Activated naive CD4-positive, alpha-beta T cell treated with anti-CD3 and anti-CD28 coated beads for 36 hours (primary cell): ENCODE measurements at regions not wholly inside any gene's neighbourhood (a gene's known extent, or its start where the extent isn't known, plus 50 kb on each side); places are given as distances from the start of the nearest gene placed in this dataset.
"Not testable (repeated sequence)": the region's sequence is repeated elsewhere in the genome, so short reads cannot be mapped to it uniquely, and the experiment has no call there.

Source experiments
- CTCF ChIA-PET: fragments of 350-600 bp; sonication (Branson Sonifier 250); formaldehyde crosslinking; loops from one replicate; lab custom pipeline; 2021; ENCODE audit warnings: antibody characterized with exemption; lab: Charles Lee
- DNase-seq: peaks from one replicate; pipeline ENCODE4 v3.0.0-alpha.2; 2020
- H3K27ac Mint-ChIP-seq: one replicate; pipeline ENCODE4 v1.8.0; 2021; ENCODE audit warnings: mild to moderate bottlenecking, mixed read lengths
- H3K27me3 Mint-ChIP-seq: one replicate; pipeline ENCODE4 v1.8.0; 2021; ENCODE audit warnings: low read depth, mixed read lengths
- H3K36me3 Mint-ChIP-seq: one replicate; pipeline ENCODE4 v1.8.0; 2021; ENCODE audit warnings: low read depth, mixed read lengths
- H3K4me1 Mint-ChIP-seq: one replicate; pipeline ENCODE4 v1.8.0; 2021; ENCODE audit warnings: low read depth, mixed read lengths
- H3K4me3 Mint-ChIP-seq: one replicate; pipeline ENCODE4 v1.8.0; 2021; ENCODE audit warnings: mild to moderate bottlenecking, moderate library complexity, mixed read lengths
- H3K9me3 Mint-ChIP-seq: one replicate; pipeline ENCODE4 v1.8.0; 2021; ENCODE audit warnings: mixed read lengths
- intact Hi-C: fragments of 100-400 bp; cut with micrococcal nuclease; formaldehyde crosslinking; loops from one replicate; pipeline ENCODE4 v1.15.1; 2023

DNA sequence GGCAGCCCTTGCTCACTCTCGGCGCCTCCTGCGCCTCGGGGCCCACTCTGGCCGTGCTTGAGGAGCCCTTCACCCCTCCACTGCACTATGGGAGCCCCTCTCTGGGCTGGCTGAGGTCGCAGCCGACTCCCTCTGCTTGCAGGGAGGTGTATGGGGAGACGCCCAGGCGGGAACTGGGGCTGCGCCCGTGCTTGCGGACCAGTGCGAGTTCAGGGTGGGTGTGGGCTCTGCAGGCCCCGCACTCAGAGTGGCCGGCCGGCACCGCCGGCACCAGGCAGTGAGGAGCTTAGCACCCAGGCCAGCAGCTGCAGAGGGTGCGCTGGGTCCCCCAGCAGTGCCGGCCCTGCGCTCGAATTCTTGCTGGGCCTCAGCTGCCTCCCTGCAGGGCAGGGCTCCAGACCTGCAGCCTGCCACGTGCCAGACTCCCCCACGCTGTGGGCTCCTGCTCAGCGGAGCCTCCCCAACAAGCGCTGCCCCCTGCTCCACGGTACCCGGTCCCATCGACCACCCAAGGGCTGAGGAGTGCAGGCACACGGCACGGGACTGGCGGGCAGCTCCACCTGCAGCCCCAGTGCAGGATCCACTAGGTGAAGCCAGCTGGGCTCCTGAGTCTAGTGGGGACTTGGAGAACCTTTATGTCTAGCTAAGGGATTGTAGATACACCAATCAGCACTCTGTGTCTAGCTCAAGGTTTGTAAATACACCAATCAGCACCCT lies 54.0 kb upstream of the WWC2 start:
- CTCF ChIA-PET, H3K27ac Mint-ChIP-seq, intact Hi-C loops, H3K4me1 Mint-ChIP-seq, H3K36me3 Mint-ChIP-seq, H3K9me3 Mint-ChIP-seq, H3K4me3 Mint-ChIP-seq, DNase-seq: not testable (repeated sequence)
- H3K27me3 Mint-ChIP-seq = peaks cover 17% of the 10 kb centered on the region

DNA sequence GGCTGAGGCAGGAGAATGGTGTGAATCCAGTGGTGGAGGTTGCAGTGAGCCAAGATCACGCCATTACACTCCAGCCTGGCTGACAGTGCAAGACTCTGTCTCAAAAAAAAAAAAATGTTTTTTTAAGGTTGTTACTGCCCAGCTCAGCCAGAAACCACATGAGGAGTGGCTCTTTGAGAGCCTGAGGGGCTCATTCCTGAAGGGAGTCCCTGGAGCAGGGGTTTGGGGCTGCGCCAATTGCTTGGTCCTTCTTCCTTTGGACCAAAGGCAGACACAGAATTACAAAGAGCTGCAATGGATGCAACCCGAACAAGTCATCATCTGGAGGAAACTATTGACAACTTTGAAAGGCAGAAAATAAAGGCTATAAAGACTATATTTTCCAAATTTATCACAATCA lies 60.6 kb upstream of the WWC2 start:
- CTCF ChIA-PET = no interaction called here

DNA sequence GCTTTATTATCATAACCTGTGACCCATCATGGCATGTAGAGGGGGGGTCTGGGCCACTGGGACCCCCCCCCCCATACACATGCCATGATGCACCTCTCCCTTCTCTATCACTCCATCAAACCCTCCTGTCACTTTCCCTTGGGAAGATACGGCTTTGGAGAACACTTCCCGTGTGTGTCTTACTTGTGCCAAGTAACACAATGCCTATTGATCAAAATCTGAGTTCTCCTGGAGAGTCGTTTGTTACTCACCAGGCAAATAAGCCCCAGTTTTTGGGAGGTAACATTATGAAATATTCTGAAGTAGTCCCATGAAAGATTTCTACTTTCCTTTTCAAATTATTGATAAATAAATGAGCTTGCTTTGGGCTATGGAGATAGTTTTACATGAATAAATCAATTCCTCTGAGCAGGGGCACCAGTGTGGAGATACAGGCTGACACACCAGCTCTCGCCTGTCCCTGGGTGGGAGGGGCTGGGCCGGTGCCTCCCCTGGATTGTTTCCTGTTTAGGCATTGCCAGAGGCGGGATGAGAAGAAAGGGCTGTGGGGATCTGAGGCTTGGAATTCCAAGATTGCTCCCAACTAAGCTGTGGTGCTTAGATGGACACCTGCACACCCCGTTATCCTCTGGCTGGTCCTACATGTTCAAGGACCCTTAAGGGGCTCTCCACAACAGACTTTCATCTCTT lies 63.2 kb upstream of the WWC2 start:
- Mint-ChIP-seq H3K4me1 (no peaks in the 10 kb centered on the region), H3K9me3 (no peaks in the 10 kb centered on the region), H3K27me3 (peaks cover 10% of the 10 kb centered on the region), H3K27ac (no peak overlapping the region), H3K36me3 (no peaks in the 10 kb centered on the region), H3K4me3 (no peak overlapping the region)
- no peak for DNase-seq
- intact Hi-C loops = no loop called here
- CTCF ChIA-PET = no interaction called here

More for the DNA sequence above, 60.6 kb upstream of the WWC2 start:
- Mint-ChIP-seq H3K36me3 (no peaks in the 10 kb centered on the region), H3K4me3 (no peak overlapping the region), H3K4me1 (no peaks in the 10 kb centered on the region), H3K27me3 (peaks cover 10% of the 10 kb centered on the region), H3K9me3 (peaks cover 2% of the 10 kb centered on the region), H3K27ac (no peak overlapping the region)
- no peak for DNase-seq
- intact Hi-C loops = no loop called here

DNA sequence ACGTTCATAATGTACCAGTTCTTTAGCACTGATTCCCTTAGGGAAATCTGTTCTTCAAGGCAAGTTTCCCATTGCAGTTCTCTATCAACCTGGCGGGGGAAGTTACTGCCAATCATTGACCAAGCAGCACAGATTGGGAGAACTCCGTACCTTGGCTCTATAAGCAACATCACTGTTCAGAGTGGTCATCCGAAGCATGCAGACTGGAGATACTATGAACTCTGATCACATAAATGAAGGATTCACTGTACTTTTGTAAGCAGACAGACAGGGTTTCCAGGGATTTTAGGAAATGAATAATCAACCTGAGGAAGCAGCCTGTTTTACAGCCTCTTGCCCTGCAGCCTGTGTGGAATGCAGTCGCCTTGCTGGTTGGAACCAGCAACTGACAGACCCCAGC lies 63.8 kb upstream of the WWC2 start:
- H3K4me3 Mint-ChIP-seq = no peak overlapping the region
- H3K36me3 Mint-ChIP-seq = no peaks in the 10 kb centered on the region
- peaks cover 10% of the 10 kb centered on the region for H3K27me3 Mint-ChIP-seq
- no peak overlapping the region for H3K27ac Mint-ChIP-seq
- H3K9me3 Mint-ChIP-seq = no peaks in the 10 kb centered on the region
- no peaks in the 10 kb centered on the region for H3K4me1 Mint-ChIP-seq
- CTCF ChIA-PET = no interaction called here
- intact Hi-C loops = no loop called here
- no peak for DNase-seq

DNA sequence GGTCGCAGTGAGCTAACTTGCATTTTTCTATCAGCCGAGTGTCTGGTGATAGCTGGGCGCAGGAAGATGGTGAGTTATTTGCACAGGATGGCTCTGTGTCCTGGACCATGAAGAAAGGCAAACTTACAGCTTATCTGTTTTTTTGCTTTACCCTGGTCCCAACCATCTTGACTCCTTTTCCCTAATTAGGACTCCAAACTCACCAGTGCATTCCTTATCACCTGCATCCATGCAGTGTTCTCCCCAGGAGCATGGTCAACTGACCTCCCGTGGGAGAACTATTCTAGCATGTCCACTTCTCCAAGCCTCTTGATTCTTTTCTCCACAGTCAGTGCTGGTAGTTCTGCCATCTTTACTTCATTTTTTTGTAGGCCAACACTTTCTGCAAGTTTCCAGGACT lies 68.2 kb upstream of the WWC2 start:
- Mint-ChIP-seq H3K27me3 (peaks cover 8% of the 10 kb centered on the region), H3K9me3 (no peaks in the 10 kb centered on the region), H3K4me3 (no peak overlapping the region), H3K27ac (no peak overlapping the region), H3K4me1 (no peaks in the 10 kb centered on the region), H3K36me3 (no peaks in the 10 kb centered on the region)
- no peak for DNase-seq
- CTCF ChIA-PET = no interaction called here
- intact Hi-C loops = no loop called here

DNA sequence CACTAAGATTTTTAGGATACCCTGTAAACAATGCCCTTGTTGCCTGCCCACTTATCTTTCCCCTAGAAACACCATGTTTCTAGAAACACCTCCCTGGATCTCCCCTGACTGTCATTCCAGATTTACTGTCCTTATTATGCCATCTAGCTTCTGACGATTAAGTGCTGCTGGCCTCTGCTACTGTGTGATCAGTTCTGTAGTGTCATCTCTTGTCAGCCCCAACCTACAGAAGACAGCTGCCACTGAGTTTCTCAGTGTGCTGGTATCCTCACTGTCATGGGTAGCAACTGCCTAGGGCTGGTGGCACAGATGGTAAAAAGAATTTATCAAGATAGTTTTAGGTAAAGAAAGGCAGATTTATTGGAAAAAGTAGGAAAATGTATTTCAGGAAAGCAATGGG lies 68.7 kb upstream of the WWC2 start:
- Mint-ChIP-seq H3K27me3 (peaks cover 8% of the 10 kb centered on the region), H3K9me3 (no peaks in the 10 kb centered on the region)

DNA sequence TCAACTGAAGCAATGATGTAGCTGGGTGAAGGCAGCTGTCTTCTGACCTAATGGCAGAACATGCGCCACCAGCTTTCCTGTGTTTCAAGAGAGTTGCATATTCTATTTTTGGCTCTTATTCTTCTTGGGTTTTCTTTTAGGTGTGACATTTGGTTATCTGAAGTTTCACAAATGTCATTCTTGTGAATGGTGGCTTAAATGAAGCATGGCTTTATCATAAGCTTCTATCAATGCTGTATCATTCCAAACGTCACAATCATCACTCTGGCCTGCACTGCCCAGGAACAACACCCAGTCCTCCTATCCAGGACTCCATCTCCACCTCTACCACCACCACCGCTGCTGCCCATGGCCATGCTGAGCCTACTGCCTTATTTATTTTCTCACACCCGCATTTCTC lies 69.7 kb upstream of the WWC2 start:
- Mint-ChIP-seq H3K9me3 (no peaks in the 10 kb centered on the region), H3K4me1 (no peaks in the 10 kb centered on the region), H3K4me3 (no peak overlapping the region), H3K27ac (no peak overlapping the region), H3K27me3 (peaks cover 8% of the 10 kb centered on the region), H3K36me3 (no peaks in the 10 kb centered on the region)
- intact Hi-C loops = no loop called here
- CTCF ChIA-PET = interaction anchor here (1.1 kb wide), 1 partner anchor 33 kb away, joined by 3 read pairs; no protein-coding TSS in a partner anchor
- no peak for DNase-seq

More for the DNA sequence above, 68.7 kb upstream of the WWC2 start:
- Mint-ChIP-seq H3K27ac (no peak overlapping the region), H3K36me3 (no peaks in the 10 kb centered on the region), H3K4me3 (no peak overlapping the region), H3K4me1 (no peaks in the 10 kb centered on the region)
- intact Hi-C loops = no loop called here
- CTCF ChIA-PET = no interaction called here
- DNase-seq = no peak

DNA sequence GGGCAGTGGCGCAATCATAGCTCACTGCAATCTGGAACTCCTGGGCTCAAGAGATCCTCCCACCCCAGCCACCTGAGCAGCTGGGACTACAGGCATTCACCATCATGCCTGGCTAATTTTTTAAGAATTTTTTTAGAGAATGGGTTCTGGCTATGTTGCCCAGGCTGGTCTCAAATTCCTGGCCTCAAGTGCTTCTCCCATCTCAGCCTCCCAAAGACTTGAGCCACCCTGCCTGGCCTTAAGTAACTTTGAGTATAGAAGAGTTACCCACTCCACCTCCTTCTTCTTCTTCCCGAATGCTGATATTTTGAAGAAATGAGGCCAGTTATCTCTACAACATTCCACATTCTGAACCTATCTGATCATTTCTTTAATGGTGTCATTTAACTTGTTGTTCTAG lies 72.4 kb upstream of the WWC2 start:
- no peak for DNase-seq
- no peaks in the 10 kb centered on the region for H3K4me1 Mint-ChIP-seq

DNA sequence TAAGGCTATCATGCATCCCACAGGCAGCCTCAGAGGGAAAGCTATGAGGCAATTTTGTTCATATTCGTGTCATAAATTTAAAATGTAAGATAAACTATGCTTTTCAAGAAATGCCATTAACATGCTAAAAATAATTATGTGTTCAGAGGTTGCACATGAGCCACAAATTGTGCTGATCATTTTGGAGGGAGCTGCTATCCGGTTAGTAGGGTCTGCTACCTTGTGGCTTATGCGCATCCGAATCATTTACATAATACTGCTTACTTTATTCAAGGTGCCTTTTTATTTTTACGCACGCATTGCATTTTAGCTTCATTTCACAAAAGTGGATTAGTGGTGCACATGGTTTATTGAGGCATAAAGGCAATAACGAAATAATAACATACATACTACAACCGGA lies 76.4 kb upstream of the WWC2 start:
- CTCF ChIA-PET = interaction anchor here (0.6 kb wide), 1 partner anchor 106 kb away, joined by 3 read pairs; no protein-coding TSS in a partner anchor
- H3K4me1 Mint-ChIP-seq = no peaks in the 10 kb centered on the region
- intact Hi-C loops = no loop called here
- no peak overlapping the region for H3K27ac Mint-ChIP-seq
- no peak for DNase-seq
- H3K36me3 Mint-ChIP-seq = no peaks in the 10 kb centered on the region
- H3K4me3 Mint-ChIP-seq = no peak overlapping the region
- H3K9me3 Mint-ChIP-seq = no peaks in the 10 kb centered on the region
- peaks cover 17% of the 10 kb centered on the region for H3K27me3 Mint-ChIP-seq

More for the DNA sequence above, 72.4 kb upstream of the WWC2 start:
- no peaks in the 10 kb centered on the region for H3K36me3 Mint-ChIP-seq
- H3K9me3 Mint-ChIP-seq = no peaks in the 10 kb centered on the region
- H3K27me3 Mint-ChIP-seq = peaks cover 11% of the 10 kb centered on the region
- no peak overlapping the region for H3K4me3 Mint-ChIP-seq
- no peak overlapping the region for H3K27ac Mint-ChIP-seq
- CTCF ChIA-PET = no interaction called here
- intact Hi-C loops = no loop called here

DNA sequence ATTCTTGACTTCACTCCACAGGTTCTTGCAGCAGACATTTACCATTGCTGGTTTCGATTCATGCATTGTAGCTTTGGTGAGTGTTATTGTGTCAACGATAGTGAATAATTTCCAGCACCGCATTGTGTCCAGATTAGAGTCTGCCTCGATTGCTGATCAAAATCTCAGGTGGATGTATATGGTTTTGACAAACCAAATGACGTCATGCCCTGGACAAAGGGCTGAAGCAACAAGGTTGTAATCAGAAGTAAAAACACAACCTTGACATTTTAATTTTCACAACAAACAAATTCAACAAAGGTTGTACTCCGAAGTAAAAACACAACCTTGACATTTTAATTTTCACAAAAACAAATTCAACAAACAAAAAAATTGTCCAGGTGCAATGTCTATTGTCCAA lies 81.1 kb upstream of the WWC2 start:
- intact Hi-C loops = no loop called here
- no peaks in the 10 kb centered on the region for H3K9me3 Mint-ChIP-seq
- DNase-seq = no peak
- H3K4me1 Mint-ChIP-seq = no peaks in the 10 kb centered on the region
- H3K27ac Mint-ChIP-seq = no peak overlapping the region
- H3K27me3 Mint-ChIP-seq = peaks cover 20% of the 10 kb centered on the region
- no peaks in the 10 kb centered on the region for H3K36me3 Mint-ChIP-seq
- no peak overlapping the region for H3K4me3 Mint-ChIP-seq
- CTCF ChIA-PET = no interaction called here

DNA sequence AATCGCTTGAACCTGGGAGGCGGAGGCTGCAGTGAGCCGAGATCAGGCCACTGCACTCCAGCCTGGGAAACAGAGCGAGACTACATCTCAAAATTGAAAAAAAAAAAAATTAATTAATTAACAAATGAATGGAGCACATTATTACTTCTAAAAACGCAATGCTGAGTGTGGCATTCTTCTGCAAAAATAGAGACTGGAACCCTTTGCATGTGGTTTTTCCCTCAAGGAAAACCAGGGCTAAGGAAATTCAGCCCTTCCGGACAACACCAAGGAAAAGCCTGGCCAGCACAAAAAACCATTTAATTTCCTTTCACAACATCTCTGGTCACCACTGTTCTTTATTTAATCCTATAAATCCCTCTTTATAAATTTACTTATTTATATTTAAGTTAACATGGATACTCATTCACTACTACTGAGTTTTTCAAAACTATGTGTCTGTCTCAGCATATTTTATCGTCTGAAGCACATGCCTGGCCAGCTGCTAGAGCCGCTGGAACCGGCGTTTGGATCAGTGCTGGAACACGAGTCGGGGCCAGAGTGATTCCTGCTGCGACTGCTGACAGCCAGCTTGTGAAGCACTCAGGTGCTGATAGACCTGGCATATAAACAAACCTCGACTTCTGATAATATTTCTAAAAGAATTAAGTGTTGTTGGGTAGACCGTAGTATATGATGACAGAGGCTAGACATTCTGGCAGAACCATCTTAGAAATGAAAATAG lies 84.5 kb upstream of the WWC2 start:
- Mint-ChIP-seq H3K9me3 (no peaks in the 10 kb centered on the region), H3K36me3 (no peaks in the 10 kb centered on the region), H3K4me3 (no peak overlapping the region), H3K27ac (no peak overlapping the region), H3K27me3 (peaks cover 22% of the 10 kb centered on the region), H3K4me1 (no peaks in the 10 kb centered on the region)
- intact Hi-C loops = no loop called here
- no peak for DNase-seq
- CTCF ChIA-PET = interaction anchor here (1.8 kb wide), 1 partner anchor 248 kb away, joined by 5 read pairs; no protein-coding TSS in a partner anchor

DNA sequence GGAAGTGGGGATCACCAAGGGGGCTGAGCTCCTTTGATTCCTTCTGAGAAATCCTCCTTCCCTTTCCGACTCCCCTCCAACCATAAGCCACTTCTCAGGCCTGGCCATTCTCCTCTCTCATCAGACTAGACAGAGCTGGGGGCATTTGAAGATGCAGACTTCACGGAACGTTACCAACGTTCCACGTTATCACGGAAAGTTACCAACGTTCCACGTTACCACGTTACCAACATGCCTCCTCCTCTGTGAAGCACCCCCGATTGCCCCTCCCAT lies 85.4 kb upstream of the WWC2 start:
- intact Hi-C loops = no loop called here
- no peak overlapping the region for H3K27ac Mint-ChIP-seq
- DNase-seq = no peak
- no peak overlapping the region for H3K4me3 Mint-ChIP-seq
- H3K36me3 Mint-ChIP-seq = no peaks in the 10 kb centered on the region
- no peaks in the 10 kb centered on the region for H3K4me1 Mint-ChIP-seq
- H3K9me3 Mint-ChIP-seq = no peaks in the 10 kb centered on the region
- H3K27me3 Mint-ChIP-seq = peaks cover 22% of the 10 kb centered on the region
- CTCF ChIA-PET = no interaction called here
